HG03064 (cell line): ENCODE measurements at regions not wholly inside any gene's neighbourhood (a gene's known extent, or its start where the extent isn't known, plus 50 kb on each side); places are given as distances from the start of the nearest gene placed in this dataset.

Experiments
- ATAC-seq: cut with Tn5 transposase; IDR thresholded peaks from one replicate; pipeline ENCODE4 v1.9.1; 2021; ENCODE audit warnings: low read depth; ENCODE audit not compliant: unreplicated experiment

DNA sequence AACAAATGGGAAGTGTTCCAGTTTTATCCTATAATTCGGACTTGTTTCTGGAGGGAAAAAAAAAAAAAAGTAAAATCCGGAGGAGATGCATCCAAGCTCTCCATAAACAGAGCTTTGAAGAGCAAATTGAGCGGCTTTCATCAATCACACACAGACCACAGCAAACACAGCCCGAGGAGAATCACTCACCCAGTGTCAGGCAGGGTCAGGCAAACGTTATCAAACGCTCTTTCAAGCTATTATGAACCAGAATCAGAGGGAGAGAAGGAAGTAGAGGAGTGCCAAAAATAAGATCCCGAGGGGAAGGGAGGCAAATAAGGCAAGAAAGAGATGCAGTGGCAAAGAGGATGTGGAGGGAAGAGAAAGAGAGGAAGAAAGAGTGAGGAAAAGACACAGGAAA lies 188.3 kb upstream of the CAMK1G start:
- no peak for ATAC-seq

- ATAC-seq = no peak
These were observed 186.1 kb upstream of the CAMK1G start for GRCh38 chr1:209397371-209397770.

DNA sequence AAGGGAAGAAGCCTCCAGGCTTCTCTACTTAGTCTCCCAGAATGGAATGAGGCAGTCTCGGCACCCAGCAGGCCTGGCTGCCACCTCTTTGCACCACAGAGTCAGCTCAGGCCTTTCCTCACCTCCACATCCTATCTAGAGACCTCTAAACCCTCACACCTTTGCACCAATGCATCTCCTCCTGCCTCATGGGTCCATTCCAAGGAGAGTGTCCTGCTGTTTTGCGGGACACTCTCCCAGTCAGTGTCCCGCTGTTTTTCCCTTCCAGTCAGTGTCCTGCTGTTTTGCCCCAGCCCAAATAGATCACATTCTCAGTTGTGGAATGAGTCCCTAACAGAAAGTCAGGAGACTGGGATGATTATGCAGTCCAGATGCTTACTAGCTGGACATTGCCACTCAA lies 185.6 kb upstream of the CAMK1G start:
- no peak for ATAC-seq

- no peak for ATAC-seq
These were observed 185.1 kb upstream of the CAMK1G start for GRCh38 chr1:209398313-209398991.

DNA sequence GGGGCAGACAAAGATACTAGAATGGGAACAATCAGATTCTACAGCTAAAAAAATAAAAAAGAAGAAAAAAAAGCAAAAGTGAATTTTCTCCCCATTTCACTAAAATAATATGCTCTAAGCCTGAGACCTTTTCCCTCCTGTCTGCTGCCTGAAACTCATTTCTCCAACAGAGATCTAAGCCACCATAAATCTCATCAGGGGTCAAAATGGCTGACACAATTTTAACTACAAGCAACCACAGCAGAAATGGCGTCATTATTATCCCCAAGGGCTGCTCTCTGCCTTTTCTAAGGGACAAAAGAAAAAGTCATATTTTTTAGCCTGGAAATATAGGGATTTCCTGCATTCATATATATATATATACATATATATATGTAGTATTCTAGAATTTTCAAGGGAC lies 183.7 kb upstream of the CAMK1G start:
- no peak for ATAC-seq

GRCh38 chr1:209400351-209401220 lies 182.9 kb upstream of the CAMK1G start:
- ATAC-seq = no peak

- no peak for ATAC-seq
These were observed 180.8 kb upstream of the CAMK1G start for GRCh38 chr1:209402697-209403096.

- no peak for ATAC-seq
These were observed 179.6 kb upstream of the CAMK1G start for GRCh38 chr1:209403921-209404320.

- no peak for ATAC-seq
These were observed 178.9 kb upstream of the CAMK1G start for GRCh38 chr1:209404577-209404976.

DNA sequence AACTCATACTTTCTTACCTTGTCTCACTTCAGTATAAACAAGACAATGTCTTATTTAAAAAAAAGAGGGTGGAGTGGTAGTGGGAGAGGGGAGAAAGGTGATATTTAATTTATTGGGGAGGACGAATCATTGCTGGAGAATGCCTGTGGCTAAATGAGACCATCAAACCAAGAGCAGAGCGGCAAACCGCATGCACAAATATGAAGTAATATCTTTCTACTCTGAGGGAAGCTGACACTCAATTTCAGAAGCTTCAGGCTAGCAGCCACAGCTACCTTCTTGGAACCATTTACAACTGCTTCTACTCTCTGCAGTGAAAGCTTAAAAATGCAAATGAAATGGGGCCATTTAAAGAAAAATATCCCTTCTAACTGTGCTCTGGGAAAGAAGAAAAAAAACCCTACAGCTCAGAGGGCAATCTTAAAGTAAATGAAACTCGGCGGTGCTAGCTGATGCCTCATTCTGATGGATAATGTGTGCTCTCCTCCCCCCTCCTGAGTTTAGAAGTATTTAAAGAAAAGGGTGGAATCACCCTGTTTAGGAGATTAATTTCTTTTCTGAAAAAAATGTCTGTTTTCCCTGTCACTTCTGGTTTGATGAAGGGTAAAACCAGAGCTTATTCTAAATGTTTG lies 178.2 kb upstream of the CAMK1G start:
- no peak for ATAC-seq

- ATAC-seq = no peak
These were observed 177.3 kb upstream of the CAMK1G start for GRCh38 chr1:209406168-209406567.

DNA sequence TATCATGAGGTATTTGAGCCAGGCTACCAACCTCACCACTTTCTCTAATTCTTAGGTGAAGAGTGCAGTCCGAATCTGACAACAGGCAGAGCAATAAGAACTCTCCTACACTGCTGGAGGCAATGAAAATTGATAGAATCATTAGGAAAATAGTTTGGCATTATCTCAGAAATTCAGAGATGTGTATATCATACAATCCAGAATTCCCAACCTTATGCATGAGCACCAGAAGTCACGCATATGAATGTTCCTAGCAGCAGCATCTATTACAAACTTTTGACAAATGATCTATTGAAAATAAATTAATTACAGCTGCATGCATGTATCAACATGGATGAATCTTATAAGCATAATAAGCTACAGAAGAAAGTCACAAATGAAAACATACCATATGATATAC lies 176.9 kb upstream of the CAMK1G start:
- ATAC-seq = no peak

GRCh38 chr1:209409780-209410179 lies 173.7 kb upstream of the CAMK1G start:
- ATAC-seq = no peak

DNA sequence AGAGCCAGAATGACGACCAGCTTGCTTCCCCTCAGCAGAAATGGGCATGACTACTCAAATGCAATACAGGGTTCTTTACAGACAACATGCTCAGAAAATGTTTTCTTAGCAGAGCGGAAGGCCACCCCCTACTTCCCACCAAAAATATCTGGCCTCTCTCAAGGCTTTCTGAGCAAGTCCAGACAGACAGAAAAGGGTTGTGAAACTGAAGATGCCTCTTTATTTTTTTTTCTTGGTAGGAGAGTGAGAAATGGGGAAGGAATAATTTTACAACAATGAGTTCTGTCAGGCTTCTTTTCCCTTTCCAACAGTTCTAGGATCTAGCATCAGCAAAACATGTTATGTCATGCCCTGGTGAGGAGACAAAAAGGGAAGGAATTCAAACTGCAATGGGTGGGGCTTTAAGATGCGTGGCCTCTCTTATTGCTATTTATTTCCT lies 172.0 kb upstream of the CAMK1G start:
- ATAC-seq = no peak

- no peak for ATAC-seq
These were observed 171.5 kb upstream of the CAMK1G start for GRCh38 chr1:209412036-209412435.

DNA sequence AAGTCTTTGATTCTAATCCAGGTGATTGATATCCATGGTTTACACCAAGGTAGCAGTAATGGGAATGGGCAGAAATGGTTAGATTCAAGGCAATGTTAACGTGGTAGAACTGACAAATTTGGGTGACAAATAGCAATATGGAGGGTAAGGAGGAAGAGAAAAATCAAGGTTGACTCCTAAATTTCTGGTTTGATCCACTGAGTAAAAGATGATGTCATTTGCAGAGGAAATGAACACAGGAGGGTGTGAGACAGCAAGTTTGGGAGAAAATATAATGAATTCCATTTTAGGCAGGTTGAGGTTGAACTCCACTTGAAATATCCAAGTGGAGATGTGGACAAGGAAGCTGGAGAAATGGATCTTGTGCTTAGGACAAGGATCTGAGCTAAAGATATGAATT lies 170.9 kb upstream of the CAMK1G start:
- ATAC-seq = no peak

DNA sequence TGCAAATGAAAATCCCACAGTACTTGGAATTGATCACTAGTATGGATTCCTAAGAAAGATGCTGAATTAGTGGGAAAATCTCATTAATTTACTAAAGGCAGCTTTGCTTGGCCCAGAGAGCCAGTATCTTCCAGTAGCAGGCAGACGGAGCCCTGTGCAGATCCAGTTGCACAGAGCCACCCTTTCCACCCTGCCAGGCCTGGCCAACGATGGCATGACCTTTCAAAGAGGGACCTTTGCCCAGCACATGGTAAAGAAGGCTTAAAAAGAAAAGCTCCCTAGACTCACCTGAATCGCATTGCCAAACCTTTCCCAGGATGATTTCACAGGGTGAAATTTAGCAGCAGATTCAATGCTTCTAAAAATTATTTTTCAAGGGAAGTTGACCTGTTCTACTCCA lies 170.5 kb upstream of the CAMK1G start:
- no peak for ATAC-seq

DNA sequence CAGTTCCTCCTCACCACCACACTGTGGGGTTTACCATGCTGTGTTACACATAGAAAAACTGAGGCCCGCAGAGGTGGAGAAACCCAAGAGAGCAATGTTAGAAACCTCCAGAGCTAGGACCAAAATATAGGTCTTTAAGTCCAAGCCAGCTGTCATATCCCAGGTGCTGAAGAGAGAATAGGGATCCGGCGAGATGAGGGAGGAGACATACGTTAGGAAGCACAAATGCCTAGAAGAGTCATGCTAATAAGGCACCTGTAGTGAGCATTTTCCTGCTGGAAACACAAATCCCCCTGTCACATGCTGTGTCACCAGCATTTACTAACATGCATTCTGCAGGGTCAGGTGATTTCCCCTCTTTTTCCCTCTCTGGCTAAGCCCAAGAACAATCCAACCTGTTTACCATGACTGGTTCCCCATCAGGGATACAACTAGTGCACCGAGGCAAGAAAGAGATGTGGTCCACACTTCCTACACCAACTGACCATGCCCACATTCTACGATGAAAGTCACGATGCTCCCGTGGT lies 168.6 kb upstream of the CAMK1G start:
- no peak for ATAC-seq

DNA sequence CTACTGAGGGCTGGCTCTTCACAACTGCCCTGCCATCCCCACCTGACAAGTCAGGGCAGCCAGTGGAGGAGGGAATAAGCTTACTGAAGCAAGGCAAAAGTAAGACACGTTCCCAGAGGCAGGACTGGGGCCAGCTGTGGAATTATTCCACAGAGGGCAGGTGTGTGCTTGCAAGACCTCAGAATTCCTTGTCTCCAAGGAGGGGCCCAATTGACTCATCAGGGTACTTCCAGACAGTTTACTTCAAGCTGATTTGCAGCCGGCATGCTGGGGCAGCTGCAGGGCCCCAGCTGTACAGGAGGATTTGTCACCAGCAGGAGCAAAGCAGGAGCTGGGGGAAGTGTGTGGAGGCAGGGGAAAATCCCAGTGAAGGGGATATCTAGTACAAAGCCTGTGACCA lies 167.5 kb upstream of the CAMK1G start:
- no peak for ATAC-seq

- ATAC-seq = no peak
These were observed 166.8 kb upstream of the CAMK1G start for GRCh38 chr1:209416716-209417115.

DNA sequence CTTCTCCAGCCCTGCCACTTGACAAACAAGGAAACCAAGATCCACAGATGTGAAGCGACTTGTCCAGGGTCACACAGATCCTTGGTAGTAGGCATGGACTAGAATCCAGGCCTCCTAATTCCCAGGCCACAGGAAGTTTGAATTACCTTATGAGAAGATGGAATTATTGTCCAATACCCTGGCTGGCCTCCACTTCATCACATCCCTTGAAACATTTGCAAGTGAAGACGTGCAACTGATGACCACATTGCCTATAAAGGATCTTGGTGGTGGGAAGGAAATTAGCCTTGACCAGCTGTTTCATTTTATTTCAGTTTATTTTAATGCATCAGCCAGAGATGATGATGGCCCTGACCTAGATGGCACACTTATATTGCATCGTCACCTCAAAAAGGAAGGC lies 165.8 kb upstream of the CAMK1G start:
- no peak for ATAC-seq
